K562 (cell line): ENCODE measurements at regions not wholly inside any gene's neighbourhood (a gene's known extent, or its start where the extent isn't known, plus 50 kb on each side); places are given as distances from the start of the nearest gene placed in this dataset.

Experiments
- ATAC-seq: fragments of 200-7000 bp; cut with Tn5 transposase; 3 replicates; pipeline ENCODE4 v1.9.1; 2020; ENCODE audit warnings: moderate library complexity
- BruUV-seq: library from RNA; stranded (reverse); fragments of 400-500 nt; replicated peaks from 2 replicates; lab custom pipeline; 2021; lab: Mats Ljungman, UMichigan
- CTCF ChIA-PET: fragments of 300-600 bp; formaldehyde crosslinking; extraction: SDS; loops from one replicate; lab custom pipeline; 2021; ENCODE audit warnings: low intra/inter-chr PET ratio; lab: Yijun Ruan, JAX
- POLR2A ChIA-PET: fragments of 300-600, 350-650 bp; sonication (Branson Sonifier 250); formaldehyde crosslinking; extraction: SDS; loops from one replicate; lab custom pipeline; 2021; ENCODE audit warnings: antibody characterized with exemption, inconsistent platforms; lab: Yijun Ruan, JAX
- DNase-seq, 4 experiments: peaks; one replicate each; pipeline versions ENCODE4 v3.0.0 to v3.0.0-alpha.2; 2011 to 2018; ENCODE audit warnings: low spot score in 3 of 4, mixed read lengths in 3 of 4; ENCODE audit errors: extremely low read depth in 1 of 4
- FAIRE-seq: peaks from 2 replicates; lab custom pipeline; 2011; peaks lifted over from hg19 to GRCh38; lab: Jason Lieb, UNC
- H2AFZ ChIP-seq: 2 replicates; pipeline ENCODE4 v1.6.0; 2011; ENCODE audit warnings: low read depth, low read length, control low read depth, inconsistent platforms
- H3K27ac ChIP-seq: fragments of 200-600 bp; 3 replicates; pipeline ENCODE4 v1.8.0; 2011; ENCODE audit warnings: low read depth, mild to moderate bottlenecking, control low read depth, inconsistent platforms, low read length, moderate library complexity, mixed read lengths; ENCODE audit errors: extremely low read depth
- H3K27me3 ChIP-seq, 2 experiments: fragments of 300-600 bp in 1 of 2; 2 replicates in 1 of 2; 3 replicates in 1 of 2; pipeline versions ENCODE4 v1.6.0 to v1.8.0; 2011; ENCODE audit warnings: inconsistent platforms in 2 of 2, low read length in 2 of 2, mild to moderate bottlenecking in 1 of 2, mixed read lengths in 1 of 2, moderate library complexity in 1 of 2; ENCODE audit not compliant: control insufficient read depth in 2 of 2, insufficient read depth in 2 of 2
- H3K36me3 ChIP-seq: fragments of 300-600 bp; 3 replicates; pipeline ENCODE4 v1.8.0; 2011; ENCODE audit warnings: mild to moderate bottlenecking, low read length, inconsistent platforms; ENCODE audit not compliant: control insufficient read depth, insufficient read depth
- H3K4me1 ChIP-seq, 2 experiments: fragments of 200-600 bp in 1 of 2; replicated peaks in 1 of 2; 2 replicates in 1 of 2; 3 replicates in 1 of 2; pipeline versions ENCODE4 v1.5.1 to v1.8.0; 2011; ENCODE audit warnings: inconsistent platforms in 2 of 2, low read length in 2 of 2, mild to moderate bottlenecking in 1 of 2, mixed read lengths in 1 of 2, moderate library complexity in 1 of 2; ENCODE audit not compliant: control insufficient read depth in 2 of 2, insufficient read depth in 2 of 2
- H3K4me2 ChIP-seq: 2 replicates; pipeline ENCODE4 v1.6.1; 2011; ENCODE audit warnings: low read length, control low read depth, inconsistent platforms, mixed read lengths; ENCODE audit not compliant: insufficient read depth
- H3K4me3 ChIP-seq: fragments of 200-600 bp; sonication (generic), shearing (Covaris generic); 2 replicates; pipeline ENCODE4 v1.5.1; 2016; ENCODE audit warnings: control low read depth, inconsistent platforms
- H3K79me2 ChIP-seq: fragments of 200-600 bp; 3 replicates; pipeline ENCODE4 v1.8.0; 2011; ENCODE audit warnings: low read length, inconsistent platforms; ENCODE audit not compliant: control insufficient read depth, insufficient read depth
- H3K9ac ChIP-seq, 2 experiments: 2 replicates each; pipeline versions ENCODE4 v1.6.0 to v1.6.1; 2011; ENCODE audit warnings: low read depth in 2 of 2, low read length in 2 of 2, control low read depth in 1 of 2, inconsistent platforms in 1 of 2, mild to moderate bottlenecking in 1 of 2, mixed read lengths in 1 of 2; ENCODE audit not compliant: insufficient read depth in 1 of 2
- H3K9me1 ChIP-seq: one replicate; pipeline ENCODE4 v1.6.0; 2011; ENCODE audit warnings: inconsistent platforms, mild to moderate bottlenecking, low read length, moderate library complexity; ENCODE audit not compliant: control insufficient read depth, insufficient read depth
- H3K9me3 ChIP-seq: replicated peaks from 2 replicates; pipeline ENCODE4 v1.5.1; 2011; ENCODE audit warnings: low read depth, low read length, inconsistent platforms; ENCODE audit not compliant: control insufficient read depth, insufficient read depth
- H4K20me1 ChIP-seq: replicated peaks from 2 replicates; pipeline ENCODE4 v1.6.1; 2011; ENCODE audit warnings: low read length, inconsistent platforms, mixed read lengths; ENCODE audit not compliant: control insufficient read depth, insufficient read depth
- BRF1 ChIP-seq: IDR thresholded peaks from 3 replicates; pipeline ENCODE4 v1.6.1; 2011; ENCODE audit warnings: borderline replicate concordance, mild to moderate bottlenecking; ENCODE audit not compliant: insufficient read length; ENCODE audit errors: extremely low read depth
- CREB3 ChIP-seq: fragments of 450-650 bp; conservative IDR thresholded peaks from 2 replicates; pipeline ENCODE4 v1.6.1; 2016; ENCODE audit warnings: missing genetic modification characterization, low read depth, mild to moderate bottlenecking, missing compliant biosample characterization, moderate library complexity
- EP300 ChIP-seq: IDR thresholded peaks from 2 replicates; pipeline ENCODE4 v1.6.1; 2012; ENCODE audit warnings: low read length, improper control_type of control experiment
- ETS2 ChIP-seq: IDR thresholded peaks from 2 replicates; pipeline ENCODE4 v1.6.1; 2016; ENCODE audit warnings: borderline replicate concordance, missing genetic modification characterization, mild to moderate bottlenecking, moderate library complexity, missing compliant biosample characterization; ENCODE audit not compliant: poor library complexity, severe bottlenecking
- HOXB6 ChIP-seq: fragments of 250-450 bp; sonication (Bioruptor Pico); IDR thresholded peaks from 2 replicates; pipeline ENCODE4 v1.5.1; 2022; ENCODE audit warnings: mild to moderate bottlenecking, borderline replicate concordance
- MCM7 ChIP-seq, 2 experiments: fragments of 450-650 bp; IDR thresholded peaks; 2 replicates each; pipeline ENCODE4 v1.6.1; 2016 to 2018
- NFIX ChIP-seq: fragments of 250-450 bp; sonication (Bioruptor Pico); IDR thresholded peaks from 2 replicates; pipeline ENCODE4 v1.4.0; 2020; ENCODE audit warnings: low read depth, mild to moderate bottlenecking, moderate library complexity
- SAP30 ChIP-seq: fragments of 200-600 bp; sonication (generic); IDR thresholded peaks from 2 replicates; pipeline ENCODE4 v1.6.1; 2012; ENCODE audit warnings: borderline replicate concordance, low read depth, mild to moderate bottlenecking, moderate library complexity, low read length, control low read depth, inconsistent platforms; ENCODE audit not compliant: insufficient read depth, poor library complexity, severe bottlenecking
- SMARCC2 ChIP-seq: fragments of 450-650 bp; IDR thresholded peaks from 2 replicates; pipeline ENCODE4 v1.6.1; 2017; ENCODE audit warnings: antibody characterized with exemption, moderate library complexity, mild to moderate bottlenecking, low read depth
- SPI1 ChIP-seq: IDR thresholded peaks from 2 replicates; pipeline ENCODE4 v1.6.1; 2011; ENCODE audit warnings: low read depth, low read length, control low read depth, borderline replicate concordance
- TAF15 ChIP-seq: fragments of 200-400 bp; formaldehyde crosslinking; IDR thresholded peaks from 2 replicates; pipeline ENCODE4 v1.6.1; 2017; ENCODE audit warnings: mild to moderate bottlenecking, low read depth, low read length, moderate library complexity
- ZFP36 ChIP-seq: fragments of 150-350 bp; IDR thresholded peaks from 2 replicates; pipeline ENCODE4 v1.6.1; 2018; ENCODE audit warnings: low read length, low read depth; ENCODE audit not compliant: partially characterized antibody
- ZFPM2 ChIP-seq: fragments of 250-450 bp; sonication (Bioruptor Pico); IDR thresholded peaks from 2 replicates; pipeline ENCODE4 v1.5.1; 2022; ENCODE audit warnings: mild to moderate bottlenecking
- ZNF3 ChIP-seq: fragments of 250-450 bp; sonication (Bioruptor Pico); IDR thresholded peaks from 2 replicates; pipeline ENCODE4 v1.5.0; 2021; ENCODE audit warnings: mild to moderate bottlenecking, moderate library complexity
- ZNF717 ChIP-seq: fragments of 250-450 bp; sonication (Bioruptor Pico); IDR thresholded peaks from 2 replicates; pipeline ENCODE4 v1.5.0; 2021
- ZNF77 ChIP-seq: fragments of 250-450 bp; sonication (Bioruptor Pico); IDR thresholded peaks from 2 replicates; pipeline ENCODE4 v1.5.0; 2020
- WGBS: fragments of 100-300 bp; shearing (Covaris generic); methylation state at CpG from one replicate; pipeline ENCODE4 v1.1.6; 2016; ENCODE audit warnings: low coverage, mixed read lengths; ENCODE audit not compliant: insufficient coverage; ENCODE audit errors: missing lambda C conversion rate; 5-methylcytosine and 5-hydroxymethylcytosine counted together
- in situ Hi-C: fragments of 300-500 bp; cut with MboI; formaldehyde crosslinking; loops from 4 replicates; pipeline ENCODE4 v1.15.0; 2018; ENCODE audit warnings: inconsistent platforms, mixed read lengths
- intact Hi-C: fragments of 100-400 bp; cut with micrococcal nuclease; formaldehyde crosslinking; loops from 2 replicates; pipeline ENCODE4 v1.14.2; 2022

- Histone ChIP-seq H4K20me1 (no peaks in the 10 kb centered on the region), H3K27me3 (peaks cover 0 to 28% of the 10 kb centered on the region in 2 experiments; a peak in 3 of 5 replicates), H3K9me1 (no peaks in the 10 kb centered on the region), H3K9me3 (no peaks in the 10 kb centered on the region), H3K9ac (no peak overlapping the region), H3K4me1 (no peaks in the 10 kb centered on the region; a peak in 1 of 5 replicates), H3K4me2 (no peak overlapping the region), H3K27ac (no peak overlapping the region), H3K36me3 (no peaks in the 10 kb centered on the region), H2AFZ (no peak overlapping the region), H3K4me3 (no peak overlapping the region), H3K79me2 (no peaks in the 10 kb centered on the region)
- FAIRE-seq: no peak
- intact Hi-C loops: no loop called here
- in situ Hi-C loops: loop anchor here (25.0 kb wide), 1 partner anchor 620 kb away; no protein-coding TSS in a partner anchor
- ATAC-seq: no peak
- POLR2A ChIA-PET: no interaction called here
- DNase-seq: no peak
- 2% methylated on average over 5 of the region's 7 CpGs for WGBS
- CTCF ChIA-PET: no interaction called here
- no TSS peak for BruUV-seq
- no peak for TF ChIP-seq HOXB6
- no peak for TF ChIP-seq SAP30
- no peak for TF ChIP-seq ZFPM2
- TF ChIP-seq BRF1: no peak
- TF ChIP-seq TAF15: no peak
- TF ChIP-seq SPI1: no peak
- TF ChIP-seq EP300: no peak
- no peak for TF ChIP-seq ZFP36
- no peak for TF ChIP-seq ETS2 (tag)
- TF ChIP-seq ZNF717 (CRISPR knock-in tag): no peak
- no peak for TF ChIP-seq NFIX
- no peak for TF ChIP-seq CREB3 (tag)
- no peak for TF ChIP-seq MCM7 (IDR thresholded peaks at IDR 0.05)
- TF ChIP-seq SMARCC2: no peak
- TF ChIP-seq ZNF3 (CRISPR knock-in tag): no peak
- no peak for TF ChIP-seq ZNF77 (CRISPR knock-in tag)
Observed at GRCh38 chr9:88307136-88307535, 81.1 kb upstream of the SPIN1 start.
